DMS153 treated with DMSO at 0.1 percent for 48 hours (cell line): ENCODE measurements at regions not wholly inside any gene's neighbourhood (a gene's known extent, or its start where the extent isn't known, plus 50 kb on each side); places are given as distances from the start of the nearest gene placed in this dataset.

Source experiments
- DNase-seq: peaks from one replicate; lab custom pipeline; 2025; ENCODE audit not compliant: unreplicated experiment; lab: John Stamatoyannopoulos, UW

GRCh38 chr6:113511100-113511499, 346.0 kb upstream of the MARCKS start:
- DNase-seq, result no peak

GRCh38 chr6:113512576-113512975, 344.6 kb upstream of the MARCKS start:
- no peak for DNase-seq

GRCh38 chr6:113513086-113513485, 344.1 kb upstream of the MARCKS start:
- DNase-seq, result no peak

GRCh38 chr6:113522376-113522775, 334.8 kb upstream of the MARCKS start:
- no peak for DNase-seq

GRCh38 chr6:113524826-113525225, 332.3 kb upstream of the MARCKS start:
- no peak for DNase-seq

GRCh38 chr6:113526553-113526952, 330.6 kb upstream of the MARCKS start:
- DNase-seq, result no peak

- DNase-seq, result no peak
Measured at GRCh38 chr6:113526995-113527394, 330.1 kb upstream of the MARCKS start.

- DNase-seq, result no peak
Measured at GRCh38 chr6:113528111-113528510, 329.0 kb upstream of the MARCKS start.

- DNase-seq, result no peak
Measured at GRCh38 chr6:113529196-113529595, 327.9 kb upstream of the MARCKS start.

- no peak for DNase-seq
Measured at GRCh38 chr6:113529879-113530278, 327.3 kb upstream of the MARCKS start.

- no peak for DNase-seq
Measured at GRCh38 chr6:113530769-113531168, 326.4 kb upstream of the MARCKS start.

- no peak for DNase-seq
Measured at GRCh38 chr6:113539202-113539601, 317.9 kb upstream of the MARCKS start.

GRCh38 chr6:113539623-113540022, 317.5 kb upstream of the MARCKS start:
- DNase-seq, result no peak

- DNase-seq, result no peak
Measured at GRCh38 chr6:113540466-113540865, 316.7 kb upstream of the MARCKS start.

- DNase-seq, result no peak
Measured at GRCh38 chr6:113551168-113551567, 306.0 kb upstream of the MARCKS start.

- no peak for DNase-seq
Measured at GRCh38 chr6:113556775-113557174, 300.4 kb upstream of the MARCKS start.

GRCh38 chr6:113558431-113558830, 298.7 kb upstream of the MARCKS start:
- no peak for DNase-seq

GRCh38 chr6:113558966-113559365, 298.2 kb upstream of the MARCKS start:
- DNase-seq, result no peak

GRCh38 chr6:113560376-113560775, 296.8 kb upstream of the MARCKS start:
- no peak for DNase-seq

GRCh38 chr6:113560908-113561307, 296.2 kb upstream of the MARCKS start:
- DNase-seq, result no peak

- no peak for DNase-seq
Measured at GRCh38 chr6:113562248-113562647, 294.9 kb upstream of the MARCKS start.

GRCh38 chr6:113564371-113565171, 292.6 kb upstream of the MARCKS start:
- DNase-seq, result peak; percentile 74

- no peak for DNase-seq
Measured at GRCh38 chr6:113565306-113565705, 291.8 kb upstream of the MARCKS start.
